ENCODE measurements at regions not wholly inside any gene's neighbourhood (a gene's known extent, or its start where the extent isn't known, plus 50 kb on each side); places are given as distances from the start of the nearest gene placed in this dataset.

DNA sequence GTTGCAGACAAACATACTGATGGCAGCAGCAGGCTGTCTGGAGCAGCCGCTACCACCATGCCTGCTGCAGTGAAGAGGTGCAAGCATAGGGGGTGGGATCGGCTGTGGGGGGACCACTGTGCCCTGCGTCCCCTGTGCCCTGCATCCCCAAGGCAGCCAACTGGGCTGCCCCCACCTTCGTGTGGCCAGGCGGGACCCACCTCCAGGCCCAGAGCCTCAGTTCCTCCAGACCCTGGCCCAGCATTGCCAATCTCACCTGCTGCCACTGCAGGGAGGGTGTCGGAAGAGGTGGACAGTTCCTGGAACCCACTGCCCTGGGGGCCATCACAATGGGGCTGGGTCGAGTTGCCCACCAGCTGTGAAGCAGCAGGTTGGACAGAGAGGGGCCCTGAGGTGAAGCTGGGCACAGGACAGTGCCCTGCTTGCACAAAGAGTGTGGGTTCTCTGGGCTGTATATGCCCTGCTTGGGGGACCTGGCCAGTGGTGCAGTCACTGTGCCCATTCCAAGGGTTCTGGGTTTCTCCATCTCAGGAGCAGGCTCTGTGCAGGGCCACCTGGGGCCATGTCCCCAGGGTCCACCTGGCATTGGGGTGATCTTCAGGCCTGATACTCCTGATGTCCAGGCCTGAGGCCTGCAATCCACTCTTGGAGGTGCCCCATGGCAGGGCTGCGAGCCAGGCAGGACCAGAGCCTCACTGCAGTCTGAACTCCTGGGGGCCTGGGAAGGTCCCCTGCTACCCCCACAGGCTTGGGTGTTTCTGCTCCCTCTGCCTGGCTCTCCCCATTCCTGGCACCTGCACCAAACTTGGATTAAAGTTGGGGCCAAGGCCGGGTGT, 261.4 kb upstream of the NRIP1 start:
- TF ChIP-seq POLR2A (IDR thresholded peaks at IDR 0.05; ENCODE audit: low read depth, low read length) (no peak), SPI1 (IDR thresholded peaks at IDR 0.05; ENCODE audit: low read depth, low read length) (no peak), POLR2AphosphoS5 (IDR thresholded peaks at IDR 0.05; ENCODE audit: low read depth, low read length) (no peak), POU2F2 (IDR thresholded peaks at IDR 0.05; ENCODE audit: low read depth, low read length) (no peak), TAF1 (IDR thresholded peaks at IDR 0.05; ENCODE audit: low read depth, low read length) (no peak)
